HG02763 (cell line): ENCODE measurements at regions not wholly inside any gene's neighbourhood (a gene's known extent, or its start where the extent isn't known, plus 50 kb on each side); places are given as distances from the start of the nearest gene placed in this dataset.

Experiments used
- ATAC-seq: cut with Tn5 transposase; IDR thresholded peaks from one replicate; pipeline ENCODE4 v1.9.1; 2021; ENCODE audit warnings: mild to moderate bottlenecking, moderate library complexity; ENCODE audit not compliant: unreplicated experiment

DNA sequence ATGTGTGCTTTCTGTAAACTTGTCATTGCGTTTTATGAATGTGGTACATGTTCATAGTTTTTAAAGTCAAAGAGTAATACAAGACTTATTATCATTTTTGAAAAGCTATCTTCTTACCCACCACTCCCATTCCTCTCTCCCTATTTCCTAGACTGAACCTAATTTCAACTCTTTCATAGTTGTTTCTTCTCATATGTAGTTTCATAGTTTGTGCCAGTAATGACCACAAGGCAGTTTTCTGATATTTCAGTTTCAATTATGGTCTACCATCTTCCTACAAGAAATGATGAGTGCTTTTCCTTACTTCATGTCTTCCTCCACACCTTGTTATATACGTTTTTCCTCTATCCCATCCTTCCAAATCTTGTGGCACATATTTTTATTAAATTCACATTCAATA is 445.0 kb upstream of the GOLIM4 start:
- no peak for ATAC-seq

DNA sequence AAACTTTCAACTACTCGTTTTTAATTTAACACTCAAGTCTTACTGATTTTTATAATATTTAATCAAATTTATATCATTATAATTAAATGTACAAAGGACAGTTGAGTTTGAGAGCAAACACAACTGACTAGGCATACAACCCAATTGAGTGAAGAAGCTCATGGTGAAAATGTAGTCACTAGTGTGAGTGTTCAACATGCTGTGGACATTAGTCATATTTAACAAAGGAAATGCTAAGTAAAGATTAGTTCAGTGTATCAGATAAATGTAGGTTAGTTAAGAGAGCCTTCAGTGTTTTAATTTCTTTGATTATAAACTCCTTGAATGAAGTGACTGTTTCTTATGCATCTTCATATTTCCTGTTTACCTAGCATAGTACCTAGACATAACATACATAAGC is 444.2 kb upstream of the GOLIM4 start:
- no peak for ATAC-seq

GRCh38 chr3:168534761-168535160 is 439.0 kb upstream of the GOLIM4 start:
- ATAC-seq = no peak

DNA sequence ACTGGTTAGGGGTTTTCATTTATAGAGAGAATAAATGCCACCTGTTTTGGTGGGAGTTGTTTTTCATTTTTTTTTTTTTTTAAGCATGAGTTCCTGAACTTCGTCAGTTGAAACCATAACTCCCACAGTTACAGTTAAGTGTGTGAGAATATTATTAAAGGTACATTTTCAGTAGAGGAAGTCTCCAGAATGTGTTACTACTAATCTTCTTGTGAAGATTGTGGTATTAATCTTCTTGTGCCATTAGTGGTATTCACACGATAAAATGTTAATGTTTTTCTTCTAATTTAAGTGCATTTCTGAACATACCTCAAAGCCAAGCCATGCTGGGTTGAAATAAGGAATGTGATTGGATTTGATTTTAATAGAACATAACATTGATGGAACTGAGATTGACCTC is 437.9 kb upstream of the GOLIM4 start:
- no peak for ATAC-seq

GRCh38 chr3:168532135-168532534 is 436.4 kb upstream of the GOLIM4 start:
- no peak for ATAC-seq

GRCh38 chr3:168531116-168531515 is 435.4 kb upstream of the GOLIM4 start:
- ATAC-seq = no peak

GRCh38 chr3:168524129-168524528 is 428.4 kb upstream of the GOLIM4 start:
- no peak for ATAC-seq

DNA sequence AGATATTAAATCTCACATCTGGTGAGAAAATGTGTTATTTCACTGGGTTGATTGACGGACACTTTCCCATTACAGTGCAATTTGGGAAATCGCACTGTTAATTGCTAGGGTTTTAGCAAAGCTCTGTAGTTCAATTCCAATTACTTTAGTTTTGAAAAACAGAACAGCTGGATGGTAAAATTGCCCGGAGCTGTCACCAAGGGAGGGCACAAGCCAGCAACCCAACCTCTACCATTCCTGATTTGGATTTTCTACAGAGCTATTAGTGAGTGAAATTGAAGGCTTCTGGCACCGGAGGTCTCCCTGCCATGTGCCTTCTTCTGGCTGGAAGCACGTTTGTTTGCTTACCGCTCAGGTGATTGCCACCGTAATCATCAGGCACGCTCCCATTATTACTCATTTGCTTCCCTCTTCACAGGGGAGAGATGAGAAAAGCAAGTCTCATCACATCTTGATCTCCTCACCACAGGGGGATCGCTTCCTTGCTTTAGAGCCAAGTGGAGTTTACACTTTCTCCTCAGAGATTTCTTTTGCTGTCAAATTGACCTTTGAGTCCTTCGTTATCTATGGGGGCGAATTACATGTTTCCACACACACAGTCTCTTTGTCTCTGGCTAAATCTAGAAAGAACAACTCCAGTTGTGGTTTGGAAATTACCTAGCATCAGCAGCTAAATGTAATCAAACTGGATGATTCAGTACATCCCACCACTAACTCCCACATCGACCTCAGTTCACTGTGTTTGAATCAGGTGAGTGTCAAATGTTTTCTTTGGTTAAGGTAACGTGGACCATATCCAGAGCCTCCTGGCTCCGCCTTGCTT is 421.7 kb upstream of the GOLIM4 start:
- ATAC-seq = no peak

DNA sequence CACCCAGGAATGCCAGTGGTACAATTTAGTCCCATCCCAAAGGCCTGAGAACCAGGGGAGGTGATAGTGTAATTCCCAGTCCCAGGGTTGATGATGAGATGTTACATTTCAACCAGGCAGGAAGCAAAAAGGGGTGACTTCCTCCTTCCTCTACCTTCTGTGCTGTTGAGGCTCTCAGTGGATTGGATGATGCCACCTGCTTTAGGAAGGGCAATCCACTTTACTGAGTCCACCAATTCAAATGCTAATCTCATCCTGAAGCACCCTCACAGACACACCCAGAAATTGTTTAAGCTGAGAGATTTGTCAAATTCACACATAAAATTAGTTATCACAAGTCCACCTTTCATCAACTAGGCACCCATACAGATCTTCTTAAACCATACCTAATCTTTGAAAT is 418.5 kb upstream of the GOLIM4 start:
- ATAC-seq = no peak

GRCh38 chr3:168512802-168513201 is 417.1 kb upstream of the GOLIM4 start:
- no peak for ATAC-seq

DNA sequence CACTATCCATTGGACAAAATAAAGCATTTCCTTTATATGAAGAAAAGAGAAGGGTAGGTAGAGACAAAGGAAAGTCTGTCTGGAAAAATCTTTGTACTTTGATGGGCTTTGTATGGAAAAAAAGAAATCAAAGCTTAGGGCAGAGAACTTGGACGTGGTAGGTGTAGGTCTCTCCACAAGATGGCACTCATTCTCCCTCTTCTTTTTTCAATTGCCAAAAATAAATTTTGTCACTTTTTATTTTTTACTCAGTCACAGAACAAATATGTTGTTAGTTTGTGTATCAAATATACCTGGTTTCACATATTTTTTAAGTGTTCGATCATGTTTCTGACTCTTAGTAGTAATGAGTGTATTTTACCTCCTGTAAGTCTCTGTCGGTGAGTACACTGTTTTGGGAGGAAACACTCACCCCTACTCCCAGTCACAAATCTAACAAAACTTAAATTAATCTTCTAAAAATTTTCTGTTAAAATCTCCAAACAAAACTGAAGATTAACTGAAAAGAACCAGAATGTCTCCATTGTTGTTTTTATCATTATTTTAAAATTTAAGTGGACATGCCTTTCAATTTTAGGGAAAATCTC is 415.8 kb upstream of the GOLIM4 start:
- no peak for ATAC-seq

DNA sequence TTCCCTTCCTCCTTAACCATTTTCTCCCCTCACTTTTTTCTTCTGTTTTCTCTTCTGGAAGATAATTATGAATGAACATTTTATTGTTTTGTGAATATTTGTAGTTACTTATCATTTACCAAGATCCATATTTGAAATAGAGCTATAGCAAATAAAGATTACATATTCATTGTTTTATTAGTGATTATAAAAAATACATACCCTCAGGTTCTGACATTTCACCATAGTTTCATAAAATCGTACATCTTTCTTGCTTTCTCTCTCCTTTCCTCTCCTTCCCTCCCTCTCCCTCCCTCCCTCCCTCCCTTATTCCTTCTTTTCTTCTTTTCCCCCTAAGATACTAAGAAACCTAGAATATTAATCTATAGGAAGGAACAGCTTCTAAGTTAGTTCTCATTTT is 410.9 kb upstream of the GOLIM4 start:
- ATAC-seq = no peak

DNA sequence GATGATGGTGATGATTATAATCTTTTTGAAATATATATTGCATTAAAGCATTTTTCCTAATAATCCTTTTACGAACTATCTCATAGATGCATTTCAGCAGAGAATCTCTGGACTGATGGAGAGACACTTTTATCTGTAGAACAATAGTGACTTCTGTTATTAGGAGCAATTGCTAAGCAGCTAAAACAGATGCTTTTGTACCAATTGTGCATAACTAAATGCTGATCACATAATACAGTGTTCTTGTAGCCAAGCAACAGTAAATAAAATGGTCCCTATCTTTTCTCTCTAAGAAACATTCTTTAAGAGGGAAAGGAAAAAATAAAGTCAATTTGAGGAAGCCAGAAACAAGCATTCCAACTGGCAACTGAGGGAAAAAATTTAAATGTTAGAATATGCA is 405.8 kb upstream of the GOLIM4 start:
- no peak for ATAC-seq

DNA sequence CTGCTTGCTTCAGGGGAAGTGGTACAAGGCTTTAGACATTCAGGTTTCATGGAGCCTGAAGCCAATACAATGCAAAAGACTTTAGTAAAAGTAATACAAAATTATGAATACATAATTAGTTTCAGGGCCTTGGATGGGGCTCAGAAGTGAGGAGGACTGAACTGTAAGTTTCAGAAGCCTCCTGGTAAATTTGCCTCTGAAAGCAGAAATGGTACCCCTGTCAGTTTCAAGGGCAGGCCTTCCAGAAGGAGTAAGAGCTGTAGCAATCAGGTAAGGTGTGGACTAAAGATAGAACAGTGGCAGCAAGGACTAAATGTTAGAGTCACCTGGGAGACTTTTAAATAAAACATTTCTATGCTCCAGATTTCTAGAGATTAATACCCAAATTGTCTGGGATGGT is 402.5 kb upstream of the GOLIM4 start:
- no peak for ATAC-seq

DNA sequence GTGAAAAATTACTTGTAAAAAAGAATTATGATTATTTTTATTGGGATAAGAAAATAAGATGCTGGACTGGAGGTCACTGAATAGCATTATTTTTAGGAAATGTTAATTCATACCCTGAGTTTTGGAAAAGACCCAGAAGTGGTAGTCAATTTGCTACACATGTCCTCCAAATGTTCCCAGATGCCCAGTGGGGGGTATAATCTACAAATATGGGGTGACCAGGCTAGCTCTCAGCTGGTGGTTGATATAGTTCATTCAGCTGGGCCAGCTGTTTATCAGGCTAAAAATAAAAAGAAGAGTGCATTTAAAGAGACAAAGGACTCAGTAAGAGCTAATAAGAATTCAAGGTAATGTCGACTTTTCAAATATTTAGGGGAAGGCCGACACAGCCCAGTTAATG is 402.0 kb upstream of the GOLIM4 start:
- no peak for ATAC-seq

DNA sequence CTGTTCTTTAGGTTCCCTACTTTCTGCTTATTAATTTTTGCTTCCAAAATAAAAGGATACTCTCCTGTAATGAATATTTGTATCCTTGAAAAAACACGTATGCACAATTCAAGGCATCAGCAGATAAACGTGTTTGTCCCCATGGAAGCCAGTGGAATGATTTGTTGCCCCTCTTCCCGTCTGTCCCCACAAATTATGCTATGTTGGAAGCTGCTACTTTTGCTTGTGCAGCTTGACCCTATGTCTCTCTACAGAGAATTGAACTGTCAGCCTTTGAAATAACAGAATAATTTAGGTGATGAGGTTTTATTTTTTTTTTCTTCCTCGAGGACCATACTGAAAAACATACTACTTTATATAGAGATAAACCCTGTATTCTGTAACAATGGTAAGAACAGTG is 401.5 kb upstream of the GOLIM4 start:
- no peak for ATAC-seq

DNA sequence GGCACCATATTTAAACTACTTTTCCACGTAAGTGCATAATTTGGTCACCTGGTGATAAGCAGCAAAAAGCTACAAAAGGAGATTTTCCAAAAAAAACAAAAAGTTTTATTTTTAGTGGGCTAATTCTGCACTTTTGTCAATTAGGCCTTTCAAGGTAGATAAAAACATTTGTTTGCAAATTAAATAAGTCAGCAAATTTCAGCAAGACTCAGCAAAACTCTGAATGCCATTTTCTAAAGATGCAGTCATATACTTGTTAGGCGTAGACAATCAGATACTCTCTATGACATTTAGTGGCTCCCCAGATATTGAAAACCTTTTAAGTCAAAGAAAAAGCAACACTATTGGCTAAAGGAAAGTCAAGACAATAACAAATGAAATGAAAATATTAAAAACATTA is 400.2 kb upstream of the GOLIM4 start:
- no peak for ATAC-seq

- ATAC-seq = no peak
Observed at GRCh38 chr3:168495270-168495669, 399.5 kb upstream of the GOLIM4 start.

- ATAC-seq = no peak
Observed at GRCh38 chr3:168493412-168494205, 397.9 kb upstream of the GOLIM4 start.

DNA sequence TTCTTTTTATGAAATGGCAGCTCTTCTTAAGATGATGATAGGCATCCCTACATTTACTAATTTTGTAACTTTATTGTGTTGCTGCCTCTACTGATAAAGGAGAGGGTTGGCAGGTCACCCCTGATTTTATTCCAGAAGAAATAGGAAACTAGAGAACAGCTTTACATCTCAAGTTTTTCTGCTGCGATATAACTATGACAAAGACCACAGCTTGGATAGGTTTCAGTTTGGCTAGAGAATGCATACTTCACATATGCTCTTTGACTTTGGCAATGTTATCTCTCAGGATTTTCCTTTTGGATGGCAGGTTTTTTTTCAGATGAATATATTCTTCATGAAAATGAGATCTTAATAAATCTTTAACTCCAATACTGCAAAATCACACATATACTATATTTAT is 395.3 kb upstream of the GOLIM4 start:
- ATAC-seq = no peak

DNA sequence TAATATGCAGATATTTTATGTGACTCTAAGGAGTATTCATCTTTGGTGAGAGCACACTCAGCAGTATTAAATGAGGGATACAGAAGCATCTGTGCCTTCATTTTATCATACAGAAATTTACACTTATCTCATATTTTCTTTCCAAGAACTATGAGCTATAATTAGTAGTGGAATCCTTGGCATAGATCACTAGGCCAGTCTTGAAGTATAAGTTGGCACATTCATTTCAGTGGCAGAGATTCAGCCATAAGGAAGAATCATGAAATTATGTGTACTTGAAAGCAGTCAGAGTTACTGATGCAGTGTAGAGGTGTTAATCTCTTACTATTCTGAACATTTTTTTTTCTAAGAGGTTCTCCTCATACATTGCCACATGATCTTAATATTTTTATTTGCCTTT is 393.6 kb upstream of the GOLIM4 start:
- ATAC-seq = no peak

DNA sequence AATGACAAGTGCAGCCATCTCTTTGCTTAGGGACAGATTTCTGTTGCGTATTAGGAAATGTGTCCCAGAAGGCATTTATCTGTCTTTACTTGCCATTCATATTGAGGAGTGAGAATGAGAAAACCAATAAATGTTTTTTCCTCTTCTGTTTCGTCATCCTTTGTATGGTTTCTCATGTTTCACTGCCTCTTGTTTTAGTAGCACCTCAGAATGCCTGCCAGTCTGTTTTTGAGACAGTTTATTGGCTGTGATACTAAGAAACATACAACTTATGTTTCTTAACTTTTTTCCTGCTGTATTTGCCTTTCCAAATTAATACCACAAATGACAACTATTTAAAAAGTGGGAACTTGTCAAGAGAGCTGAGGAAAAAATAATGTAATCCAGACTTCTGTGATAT is 390.2 kb upstream of the GOLIM4 start:
- no peak for ATAC-seq
